ENCODE measurements at regions not wholly inside any gene's neighbourhood (a gene's known extent, or its start where the extent isn't known, plus 50 kb on each side); places are given as distances from the start of the nearest gene placed in this dataset.

DNA sequence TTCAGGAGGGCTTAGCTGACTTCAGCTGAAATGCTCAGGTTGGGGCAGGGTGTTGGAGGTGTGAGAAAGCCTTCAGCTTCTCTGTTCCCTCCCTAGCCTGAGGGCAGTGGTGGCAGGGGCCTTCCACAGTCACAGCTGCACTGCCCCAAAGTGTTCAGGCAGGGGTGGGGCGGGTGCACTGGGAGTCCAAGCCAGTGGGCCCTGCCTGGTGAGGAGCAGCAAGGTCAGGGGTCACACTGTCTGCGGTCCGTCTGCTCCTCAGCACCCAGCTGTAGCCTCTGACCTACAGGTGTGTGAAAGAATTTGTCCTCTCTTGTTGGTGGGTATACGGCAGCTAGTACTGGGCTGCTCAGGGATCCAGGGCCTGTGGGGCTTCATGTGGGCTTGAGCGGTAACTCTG is 490.4 kb upstream of the NCAM2 start:
- TF ChIP-seq GATA1 (IDR thresholded peaks at IDR 0.05; ENCODE audit: low read depth, low read length), result no peak
- TF ChIP-seq POLR2A (IDR thresholded peaks at IDR 0.05; ENCODE audit: low read length), result no peak
- DNase-seq, result no peak

DNA sequence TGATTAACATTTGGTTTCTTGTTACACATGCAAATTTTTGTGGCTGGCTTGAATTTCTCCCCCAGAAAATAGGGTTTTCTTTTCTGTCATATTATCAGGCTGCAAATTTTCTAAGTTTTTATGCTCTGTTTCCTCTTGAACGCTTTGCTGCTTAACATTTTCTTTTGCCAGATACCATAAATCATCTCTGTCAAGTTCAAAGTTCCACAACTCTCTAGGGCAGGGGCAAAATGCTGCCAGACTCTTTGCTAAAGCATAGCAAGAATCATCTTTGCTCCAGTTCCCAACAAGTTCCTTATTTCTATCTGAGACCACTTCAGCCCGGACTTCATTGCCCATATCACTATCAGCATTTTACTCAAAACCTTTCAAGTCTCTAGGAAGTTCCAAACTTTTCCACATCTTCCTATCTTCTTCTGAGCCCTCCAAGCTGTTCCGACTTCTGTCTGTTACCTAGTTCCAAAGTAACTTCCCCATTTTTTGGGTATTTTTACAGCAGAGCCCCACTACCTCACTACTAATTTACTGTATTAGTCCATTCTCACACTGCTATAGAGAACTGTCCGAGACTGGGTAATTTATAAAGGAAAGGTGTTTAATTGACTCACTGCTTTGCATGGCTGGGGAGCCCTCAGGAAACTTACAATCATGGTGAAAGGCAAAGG is 486.9 kb upstream of the NCAM2 start:
- no peak for TF ChIP-seq GATA1 (IDR thresholded peaks at IDR 0.05; ENCODE audit: low read depth, low read length)
- no peak for TF ChIP-seq POLR2A (IDR thresholded peaks at IDR 0.05; ENCODE audit: low read length)
- no peak for DNase-seq

GRCh38 chr21:20515446-20515845 is 482.8 kb upstream of the NCAM2 start:
- no peak for TF ChIP-seq POLR2A (IDR thresholded peaks at IDR 0.05; ENCODE audit: low read length)
- TF ChIP-seq GATA1 (IDR thresholded peaks at IDR 0.05; ENCODE audit: low read depth, low read length), result no peak
- no peak for DNase-seq

DNA sequence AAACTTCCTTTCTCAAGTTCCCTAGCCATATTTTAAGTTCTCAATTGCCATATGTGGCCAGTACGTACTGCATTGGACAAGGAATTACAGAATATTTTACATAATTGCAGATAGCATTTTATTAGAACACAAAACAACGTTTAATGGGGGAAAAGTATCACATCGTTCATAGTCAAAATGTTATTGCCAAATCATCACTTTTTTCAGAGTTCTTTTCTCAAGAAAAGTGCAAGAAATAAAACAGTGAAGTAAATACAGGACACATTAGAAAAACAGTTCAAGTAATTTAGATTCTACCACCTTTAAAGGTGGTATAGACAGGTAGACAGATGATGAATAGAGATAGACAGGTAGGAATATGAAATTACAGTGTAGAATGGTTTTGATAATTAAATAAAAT is 479.1 kb upstream of the NCAM2 start:
- TF ChIP-seq GATA1 (IDR thresholded peaks at IDR 0.05; ENCODE audit: low read depth, low read length), result no peak
- TF ChIP-seq POLR2A (IDR thresholded peaks at IDR 0.05; ENCODE audit: low read length), result no peak

GRCh38 chr21:20522611-20523010 is 475.6 kb upstream of the NCAM2 start:
- TF ChIP-seq POLR2A (IDR thresholded peaks at IDR 0.05; ENCODE audit: low read length) (no peak), GATA1 (IDR thresholded peaks at IDR 0.05; ENCODE audit: low read depth, low read length) (no peak)
- DNase-seq, result no peak

More for the DNA sequence above, 479.1 kb upstream of the NCAM2 start:
- DNase-seq, result no peak

- DNase-seq, result no peak
Measured at GRCh38 chr21:20523191-20523590, 475.0 kb upstream of the NCAM2 start.

DNA sequence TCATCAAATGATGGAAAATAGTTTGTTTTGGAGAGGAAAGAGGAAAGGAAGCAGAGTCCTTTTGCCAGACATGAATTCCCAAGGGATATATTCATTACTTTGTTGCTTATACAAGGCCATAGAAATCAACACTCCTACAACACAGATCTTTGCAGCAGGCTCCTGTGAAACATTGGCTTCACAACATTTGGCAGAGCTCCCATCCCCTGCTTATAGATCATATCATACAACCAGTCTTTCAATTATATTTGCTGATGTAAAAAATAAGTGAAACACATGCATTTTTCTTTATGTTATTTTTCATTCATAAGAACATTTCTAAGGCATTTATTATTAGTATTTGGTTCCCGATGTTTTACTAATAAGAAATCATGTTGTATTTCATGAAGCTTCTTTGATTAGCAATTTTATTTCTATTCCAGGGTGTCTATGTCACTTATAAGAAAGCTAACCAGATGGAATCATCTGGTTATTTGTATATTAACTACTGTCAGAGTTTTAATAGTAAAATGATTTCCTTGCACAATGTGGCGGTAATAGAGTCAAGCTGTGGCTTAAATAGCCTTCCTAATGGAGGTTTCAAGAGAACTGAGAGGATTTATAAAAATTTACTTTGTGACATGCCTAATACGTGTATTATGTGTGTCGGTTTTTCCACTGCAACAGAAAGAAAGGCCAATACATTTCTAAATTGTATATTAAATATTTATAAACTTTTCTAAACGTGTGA is 470.3 kb upstream of the NCAM2 start:
- DNase-seq, result peak in 1 of 2 experiments; percentile 1
- TF ChIP-seq POLR2A (IDR thresholded peaks at IDR 0.05; ENCODE audit: low read length) (no peak), GATA1 (IDR thresholded peaks at IDR 0.05; ENCODE audit: low read depth, low read length) (no peak)

More at GRCh38 chr21:20523191-20523590, 475.0 kb upstream of the NCAM2 start:
- TF ChIP-seq POLR2A (IDR thresholded peaks at IDR 0.05; ENCODE audit: low read length) (no peak), GATA1 (IDR thresholded peaks at IDR 0.05; ENCODE audit: low read depth, low read length) (no peak)

DNA sequence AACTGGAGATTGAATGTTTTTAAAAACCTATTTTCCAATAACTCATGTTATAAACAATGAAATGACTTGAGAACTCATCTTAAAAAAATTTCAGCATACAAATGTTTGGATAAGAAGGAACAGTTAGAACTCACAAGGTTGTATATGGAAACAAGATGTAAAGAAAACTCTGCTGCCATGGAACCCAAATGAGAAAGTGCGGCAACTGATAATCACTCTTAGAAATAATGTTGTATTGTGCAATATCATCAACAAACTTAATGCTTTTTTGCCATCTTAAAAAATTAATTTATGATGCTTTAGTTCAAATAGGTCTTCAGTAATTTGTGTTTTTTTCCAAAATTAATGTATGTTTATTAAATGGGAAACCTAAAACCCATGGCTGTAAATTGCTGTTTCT is 461.1 kb upstream of the NCAM2 start:
- no peak for TF ChIP-seq POLR2A (IDR thresholded peaks at IDR 0.05; ENCODE audit: low read length)
- no peak for DNase-seq

- TF ChIP-seq GATA1 (IDR thresholded peaks at IDR 0.05; ENCODE audit: low read depth, low read length) (no peak), POLR2A (IDR thresholded peaks at IDR 0.05; ENCODE audit: low read length) (no peak)
- no peak for DNase-seq
Measured at GRCh38 chr21:20538039-20538658, 460.1 kb upstream of the NCAM2 start.

DNA sequence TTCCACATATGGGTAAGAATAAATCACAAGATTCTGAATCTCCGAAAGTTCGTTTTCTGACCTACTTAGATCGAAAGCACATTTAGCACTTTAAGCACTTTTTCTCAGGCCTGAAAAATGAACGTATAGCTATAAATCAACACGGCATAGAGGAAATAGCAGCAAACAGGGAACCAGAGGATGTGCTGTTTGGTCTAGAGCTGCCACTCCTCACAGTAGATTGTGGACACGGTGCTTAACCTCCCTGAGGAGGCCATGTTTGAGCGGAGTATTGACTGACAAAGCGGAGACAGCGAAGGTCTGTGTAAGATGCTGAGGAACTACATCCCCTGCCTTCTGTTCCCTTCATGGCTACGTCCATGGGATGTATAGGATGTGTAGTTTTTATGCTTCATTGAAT is 452.8 kb upstream of the NCAM2 start:
- TF ChIP-seq POLR2A (IDR thresholded peaks at IDR 0.05; ENCODE audit: low read length), result no peak
- TF ChIP-seq GATA1 (IDR thresholded peaks at IDR 0.05; ENCODE audit: low read depth, low read length), result no peak
- no peak for DNase-seq

- TF ChIP-seq GATA1 (IDR thresholded peaks at IDR 0.05; ENCODE audit: low read depth, low read length), result no peak
- TF ChIP-seq POLR2A (IDR thresholded peaks at IDR 0.05; ENCODE audit: low read length), result no peak
- no peak for DNase-seq
Measured at GRCh38 chr21:20551939-20552338, 446.3 kb upstream of the NCAM2 start.

DNA sequence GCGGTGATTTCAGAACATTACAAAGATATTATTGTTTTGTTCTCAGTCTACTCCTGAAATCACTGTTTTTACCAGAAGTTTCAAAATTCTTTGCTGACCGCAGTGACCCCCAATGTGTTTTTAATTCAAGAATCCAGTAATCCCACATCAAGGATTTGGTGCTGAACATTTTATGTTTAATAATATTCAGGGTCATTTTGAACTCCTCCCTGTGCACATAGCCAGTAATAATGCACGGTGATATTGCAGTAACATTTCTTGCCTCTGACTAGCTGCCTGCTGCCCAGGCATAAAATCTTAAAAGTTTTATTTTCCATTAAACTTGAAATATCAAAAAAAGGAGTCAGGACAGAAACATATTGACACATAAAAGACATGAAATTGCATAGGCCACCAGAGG is 443.4 kb upstream of the NCAM2 start:
- no peak for DNase-seq
- TF ChIP-seq GATA1 (IDR thresholded peaks at IDR 0.05; ENCODE audit: low read depth, low read length) (no peak), POLR2A (IDR thresholded peaks at IDR 0.05; ENCODE audit: low read length) (no peak)

DNA sequence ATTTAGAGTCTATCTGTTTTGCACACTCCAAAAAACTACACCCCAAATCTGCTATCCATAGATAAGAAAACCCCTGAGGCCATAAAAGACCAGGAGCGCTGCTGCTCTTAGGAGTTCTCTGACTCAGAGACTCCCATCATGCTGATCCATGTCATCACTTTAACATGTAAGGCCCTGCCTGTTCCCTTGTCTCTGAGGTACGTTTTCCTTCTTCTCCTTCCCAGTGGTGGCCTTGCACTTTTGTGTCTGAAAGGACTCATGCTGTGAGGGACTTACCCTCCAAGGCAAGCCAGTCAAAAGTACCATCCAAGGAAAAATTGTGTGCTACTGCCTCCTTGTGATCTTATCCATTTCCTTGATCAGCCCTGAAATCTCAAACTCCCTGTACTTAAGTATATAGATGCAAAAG is 427.4 kb upstream of the NCAM2 start:
- peak; percentile 31 to 34 for DNase-seq
- TF ChIP-seq GATA1 (IDR thresholded peaks at IDR 0.05; ENCODE audit: low read depth, low read length) (no peak), POLR2A (IDR thresholded peaks at IDR 0.05; ENCODE audit: low read length) (no peak)

GRCh38 chr21:20572582-20572981 is 425.6 kb upstream of the NCAM2 start:
- TF ChIP-seq POLR2A (IDR thresholded peaks at IDR 0.05; ENCODE audit: low read length) (no peak), GATA1 (IDR thresholded peaks at IDR 0.05; ENCODE audit: low read depth, low read length) (no peak)
- DNase-seq, result no peak

- no peak for TF ChIP-seq GATA1 (IDR thresholded peaks at IDR 0.05; ENCODE audit: low read depth, low read length)
- no peak for TF ChIP-seq POLR2A (IDR thresholded peaks at IDR 0.05; ENCODE audit: low read length)
- DNase-seq, result no peak
Measured at GRCh38 chr21:20581361-20581760, 416.8 kb upstream of the NCAM2 start.
